ENCODE measurements at regions not wholly inside any gene's neighbourhood (a gene's known extent, or its start where the extent isn't known, plus 50 kb on each side); places are given as distances from the start of the nearest gene placed in this dataset.

- TF ChIP-seq, protein P1, sequence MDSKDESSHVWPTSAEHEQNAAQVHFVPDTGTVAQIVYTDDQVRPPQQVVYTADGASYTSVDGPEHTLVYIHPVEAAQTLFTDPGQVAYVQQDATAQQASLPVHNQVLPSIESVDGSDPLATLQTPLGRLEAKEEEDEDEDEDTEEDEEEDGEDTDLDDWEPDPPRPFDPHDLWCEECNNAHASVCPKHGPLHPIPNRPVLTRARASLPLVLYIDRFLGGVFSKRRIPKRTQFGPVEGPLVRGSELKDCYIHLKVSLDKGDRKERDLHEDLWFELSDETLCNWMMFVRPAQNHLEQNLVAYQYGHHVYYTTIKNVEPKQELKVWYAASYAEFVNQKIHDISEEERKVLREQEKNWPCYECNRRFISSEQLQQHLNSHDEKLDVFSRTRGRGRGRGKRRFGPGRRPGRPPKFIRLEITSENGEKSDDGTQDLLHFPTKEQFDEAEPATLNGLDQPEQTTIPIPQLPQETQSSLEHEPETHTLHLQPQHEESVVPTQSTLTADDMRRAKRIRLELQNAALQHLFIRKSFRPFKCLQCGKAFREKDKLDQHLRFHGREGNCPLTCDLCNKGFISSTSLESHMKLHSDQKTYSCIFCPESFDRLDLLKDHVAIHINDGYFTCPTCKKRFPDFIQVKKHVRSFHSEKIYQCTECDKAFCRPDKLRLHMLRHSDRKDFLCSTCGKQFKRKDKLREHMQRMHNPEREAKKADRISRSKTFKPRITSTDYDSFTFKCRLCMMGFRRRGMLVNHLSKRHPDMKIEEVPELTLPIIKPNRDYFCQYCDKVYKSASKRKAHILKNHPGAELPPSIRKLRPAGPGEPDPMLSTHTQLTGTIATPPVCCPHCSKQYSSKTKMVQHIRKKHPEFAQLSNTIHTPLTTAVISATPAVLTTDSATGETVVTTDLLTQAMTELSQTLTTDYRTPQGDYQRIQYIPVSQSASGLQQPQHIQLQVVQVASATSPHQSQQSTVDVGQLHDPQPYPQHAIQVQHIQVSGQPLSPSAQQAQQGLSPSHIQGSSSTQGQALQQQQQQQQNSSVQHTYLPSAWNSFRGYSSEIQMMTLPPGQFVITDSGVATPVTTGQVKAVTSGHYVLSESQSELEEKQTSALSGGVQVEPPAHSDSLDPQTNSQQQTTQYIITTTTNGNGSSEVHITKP (tag by site-specific recombination; IDR thresholded peaks at IDR 0.05): no peak
- TF ChIP-seq, protein P2, sequence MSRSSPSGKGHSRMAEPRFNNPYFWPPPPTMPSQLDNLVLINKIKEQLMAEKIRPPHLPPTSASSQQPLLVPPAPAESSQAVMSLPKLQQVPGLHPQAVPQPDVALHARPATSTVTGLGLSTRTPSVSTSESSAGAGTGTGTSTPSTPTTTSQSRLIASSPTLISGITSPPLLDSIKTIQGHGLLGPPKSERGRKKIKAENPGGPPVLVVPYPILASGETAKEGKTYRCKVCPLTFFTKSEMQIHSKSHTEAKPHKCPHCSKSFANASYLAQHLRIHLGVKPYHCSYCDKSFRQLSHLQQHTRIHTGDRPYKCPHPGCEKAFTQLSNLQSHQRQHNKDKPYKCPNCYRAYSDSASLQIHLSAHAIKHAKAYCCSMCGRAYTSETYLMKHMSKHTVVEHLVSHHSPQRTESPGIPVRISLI (tag by site-specific recombination; IDR thresholded peaks at IDR 0.05): no peak
- no peak for TF ChIP-seq ZNF24 (tag by site-specific recombination; IDR thresholded peaks at IDR 0.05)
- TF ChIP-seq BCL11B (tag by site-specific recombination; IDR thresholded peaks at IDR 0.05; ENCODE audit: low read depth): no peak
- TF ChIP-seq, protein P3, sequence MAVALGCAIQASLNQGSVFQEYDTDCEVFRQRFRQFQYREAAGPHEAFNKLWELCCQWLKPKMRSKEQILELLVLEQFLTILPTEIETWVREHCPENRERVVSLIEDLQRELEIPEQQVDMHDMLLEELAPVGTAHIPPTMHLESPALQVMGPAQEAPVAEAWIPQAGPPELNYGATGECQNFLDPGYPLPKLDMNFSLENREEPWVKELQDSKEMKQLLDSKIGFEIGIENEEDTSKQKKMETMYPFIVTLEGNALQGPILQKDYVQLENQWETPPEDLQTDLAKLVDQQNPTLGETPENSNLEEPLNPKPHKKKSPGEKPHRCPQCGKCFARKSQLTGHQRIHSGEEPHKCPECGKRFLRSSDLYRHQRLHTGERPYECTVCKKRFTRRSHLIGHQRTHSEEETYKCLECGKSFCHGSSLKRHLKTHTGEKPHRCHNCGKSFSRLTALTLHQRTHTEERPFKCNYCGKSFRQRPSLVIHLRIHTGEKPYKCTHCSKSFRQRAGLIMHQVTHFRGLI (tag by site-specific recombination; IDR thresholded peaks at IDR 0.05): no peak
- no peak for TF ChIP-seq REPIN1 (tag by site-specific recombination; IDR thresholded peaks at IDR 0.05; ENCODE audit: low read depth)
- no peak for TF ChIP-seq ZSCAN30 (tag by site-specific recombination; IDR thresholded peaks at IDR 0.05)
- TF ChIP-seq ZNF530 (tag by site-specific recombination; IDR thresholded peaks at IDR 0.05; ENCODE audit: low read depth): no peak
- no peak for TF ChIP-seq WT1 (tag by site-specific recombination; IDR thresholded peaks at IDR 0.05)
- TF ChIP-seq ZNF174 (tag by site-specific recombination; IDR thresholded peaks at IDR 0.05): no peak
- TF ChIP-seq ZNF747 (tag by site-specific recombination; IDR thresholded peaks at IDR 0.05): no peak
- no peak for TF ChIP-seq CTCF (tag by site-specific recombination; IDR thresholded peaks at IDR 0.05)
- TF ChIP-seq ZNF707 (tag by site-specific recombination; IDR thresholded peaks at IDR 0.05): no peak
These were observed 120.1 kb upstream of the CCND2 start for GRCh38 chr12:4153343-4153892.
